Prostate gland (tissue), 2 donors: ENCODE measurements at regions not wholly inside any gene's neighbourhood (a gene's known extent, or its start where the extent isn't known, plus 50 kb on each side); places are given as distances from the start of the nearest gene placed in this dataset.
"Not testable (repeated sequence)": the region's sequence is repeated elsewhere in the genome, so short reads cannot be mapped to it uniquely, and the experiment has no call there.

Experiments used
- DNase-seq: peaks from one replicate; pipeline ENCODE4 v3.0.0-alpha.2; 2019; ENCODE audit warnings: low spot score
- H3K27ac ChIP-seq, 2 donors: fragments of 200-600 bp; sonication (generic); 2 replicates each; pipeline ENCODE4 v1.5.1; 2017 to 2019
- H3K27me3 ChIP-seq: fragments of 200-600 bp; sonication (generic); replicated peaks from 2 replicates; pipeline ENCODE4 v1.5.1; 2019; ENCODE audit not compliant: insufficient read depth
- H3K36me3 ChIP-seq, 2 donors: fragments of 200-600 bp; sonication (generic); 1 replicate in 1 of 2; 2 replicates in 1 of 2; pipeline versions ENCODE4 v1.5.1 to v1.8.1; 2017 to 2019
- H3K4me1 ChIP-seq: fragments of 200-600 bp; sonication (generic); replicated peaks from 2 replicates; pipeline ENCODE4 v1.5.1; 2019
- H3K4me3 ChIP-seq, 2 donors: fragments of 200-600 bp; sonication (generic); 2 replicates each; pipeline ENCODE4 v1.5.1; 2017 to 2019
- H3K9me3 ChIP-seq: fragments of 200-600 bp; sonication (generic); 2 replicates; pipeline ENCODE4 v1.5.1; 2017
- CTCF ChIP-seq, 4 experiments: fragments of 200-600 bp in 2 of 4; fragments of 450-650 bp in 2 of 4; sonication (generic) in 2 of 4; IDR thresholded peaks; 1 replicate in 3 of 4; 2 replicates in 1 of 4; pipeline ENCODE4 v1.5.1; 2016 to 2019; ENCODE audit warnings: antibody characterized with exemption in 4 of 4, mild to moderate bottlenecking in 2 of 4, moderate library complexity in 2 of 4
- POLR2A ChIP-seq: fragments of 450-650 bp; IDR thresholded peaks from one replicate; pipeline ENCODE4 v1.6.1; 2016; ENCODE audit warnings: antibody characterized with exemption, mild to moderate bottlenecking
- POLR2AphosphoS5 ChIP-seq: sonication (generic); formaldehyde crosslinking; IDR thresholded peaks from one replicate; pipeline ENCODE4 v1.6.1; 2017; ENCODE audit warnings: antibody characterized with exemption
- WGBS: methylation state at CpG from one replicate; pipeline ENCODE4 v1.1.5; 2018; 5-methylcytosine and 5-hydroxymethylcytosine counted together
- intact Hi-C: fragments of 100-400 bp; cut with DNase I; formaldehyde crosslinking; loops from one replicate; pipeline ENCODE4 v1.14.2; 2022

DNA sequence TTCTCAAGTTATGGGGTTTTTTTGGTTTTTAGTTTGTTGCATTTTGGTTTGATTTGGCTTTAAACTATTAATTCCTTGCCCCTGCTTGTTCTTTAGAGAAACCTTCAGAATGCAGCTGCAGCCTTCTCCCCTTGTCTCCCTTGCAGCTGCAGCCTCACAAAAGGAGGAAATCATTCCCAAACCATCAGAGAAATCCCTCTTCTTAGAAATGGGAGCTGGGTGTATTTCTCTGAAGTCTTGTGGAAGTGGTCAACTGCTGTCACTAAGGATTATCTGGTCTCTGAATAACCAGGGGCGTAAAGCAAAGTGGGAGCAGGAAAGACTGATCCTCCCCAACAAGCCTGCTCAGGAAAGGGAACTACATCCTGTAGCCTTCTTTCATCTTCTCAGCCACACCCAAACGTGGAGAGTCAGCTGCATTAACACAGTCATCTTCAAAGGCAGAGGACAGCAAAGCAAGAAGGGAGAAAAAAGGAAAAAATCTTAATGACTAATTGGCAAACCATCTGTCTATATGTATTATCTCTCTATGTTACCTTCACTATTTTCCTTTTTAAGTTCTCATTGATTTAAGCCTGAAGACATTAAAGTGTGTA lies 1834.1 kb upstream of the PIK3C3 start:
- Histone ChIP-seq H3K27me3 (no peaks in the 10 kb centered on the region), H3K9me3 (no peaks in the 10 kb centered on the region), H3K4me1 (no peaks in the 10 kb centered on the region), H3K27ac (no peak overlapping the region), H3K4me3 (no peak overlapping the region), H3K36me3 (no peaks in the 10 kb centered on the region)
- intact Hi-C loops, result no loop called here
- no peak for TF ChIP-seq CTCF (IDR thresholded peaks at IDR 0.05)
- DNase-seq, result no peak
- 42% methylated on average over 2 of the region's 2 CpGs for WGBS

- DNase-seq, result no peak
- no peaks in the 10 kb centered on the region for H3K36me3 ChIP-seq
- TF ChIP-seq POLR2AphosphoS5, result no peak
- TF ChIP-seq CTCF (IDR thresholded peaks at IDR 0.05), result no peak
- TF ChIP-seq POLR2A, result no peak
- no peak overlapping the region for H3K4me3 ChIP-seq
- no peaks in the 10 kb centered on the region for H3K4me1 ChIP-seq
- H3K9me3 ChIP-seq, result no peaks in the 10 kb centered on the region
- WGBS, result 100% methylated on average over 1 of the region's 1 CpG
- intact Hi-C loops, result no loop called here
- H3K27me3 ChIP-seq, result no peaks in the 10 kb centered on the region
- no peak overlapping the region for H3K27ac ChIP-seq
Observed at GRCh38 chr18:40120356-40120755, 1834.7 kb upstream of the PIK3C3 start.

DNA sequence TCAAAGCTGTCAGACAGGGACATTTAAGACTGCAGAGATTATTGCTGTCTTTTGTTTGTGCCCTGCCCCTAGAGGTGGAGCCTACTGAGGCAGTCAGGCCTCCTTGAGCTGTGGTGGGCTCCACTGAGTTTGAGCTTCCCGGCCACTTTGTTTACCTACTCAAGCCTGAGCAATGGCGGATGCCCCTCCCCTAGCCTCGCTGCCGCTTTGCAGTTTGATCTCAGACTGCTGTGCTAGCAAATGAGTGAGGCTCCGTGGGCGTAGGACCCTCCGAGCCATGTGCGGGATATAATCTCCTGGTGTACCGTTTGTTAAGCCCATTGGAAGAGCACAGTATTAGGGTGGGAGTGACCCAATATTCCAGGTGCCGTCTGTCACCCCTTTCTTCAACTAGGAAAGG lies 1835.5 kb upstream of the PIK3C3 start:
- H3K27ac ChIP-seq, H3K4me3 ChIP-seq, H3K36me3 ChIP-seq, DNase-seq, H3K27me3 ChIP-seq, H3K9me3 ChIP-seq, intact Hi-C loops, H3K4me1 ChIP-seq: not testable (repeated sequence)
- WGBS, result 71% methylated on average over 10 of the region's 10 CpGs

GRCh38 chr18:40110455-40110854 lies 1844.6 kb upstream of the PIK3C3 start:
- no peak overlapping the region for H3K4me3 ChIP-seq
- intact Hi-C loops, result no loop called here
- no peak for TF ChIP-seq CTCF (IDR thresholded peaks at IDR 0.05)
- TF ChIP-seq POLR2AphosphoS5, result no peak
- no peak for TF ChIP-seq POLR2A
- no peaks in the 10 kb centered on the region for H3K9me3 ChIP-seq
- H3K27me3 ChIP-seq, result no peaks in the 10 kb centered on the region
- H3K4me1 ChIP-seq, result no peaks in the 10 kb centered on the region
- 97% methylated on average over 3 of the region's 3 CpGs for WGBS
- H3K27ac ChIP-seq, result no peak overlapping the region
- no peaks in the 10 kb centered on the region for H3K36me3 ChIP-seq
- no peak for DNase-seq

- WGBS, result 10% methylated on average over 2 of the region's 2 CpGs
- no peak for TF ChIP-seq CTCF (IDR thresholded peaks at IDR 0.05)
- no peak for TF ChIP-seq POLR2A
- TF ChIP-seq POLR2AphosphoS5, result no peak
- intact Hi-C loops, result no loop called here
- H3K36me3 ChIP-seq, result no peaks in the 10 kb centered on the region
- DNase-seq, result no peak
- H3K27me3 ChIP-seq, result no peaks in the 10 kb centered on the region
- H3K27ac ChIP-seq, result no peak overlapping the region
- no peaks in the 10 kb centered on the region for H3K9me3 ChIP-seq
- H3K4me3 ChIP-seq, result no peak overlapping the region
- H3K4me1 ChIP-seq, result no peaks in the 10 kb centered on the region
Observed at GRCh38 chr18:40109252-40110049, 1845.6 kb upstream of the PIK3C3 start.
